GM10248 (cell line): ENCODE measurements at regions not wholly inside any gene's neighbourhood (a gene's known extent, or its start where the extent isn't known, plus 50 kb on each side); places are given as distances from the start of the nearest gene placed in this dataset.
"Not testable (repeated sequence)": the region's sequence is repeated elsewhere in the genome, so short reads cannot be mapped to it uniquely, and the experiment has no call there.

Experiments
- CTCF ChIA-PET: fragments of 300-600 bp; sonication (Branson Sonifier 250); formaldehyde crosslinking; extraction: SDS; loops from one replicate; lab custom pipeline; 2021; ENCODE audit warnings: antibody characterized with exemption; lab: Yijun Ruan, JAX
- POLR2A ChIA-PET: fragments of 350-650 bp; sonication (Branson Sonifier 250); formaldehyde crosslinking; extraction: SDS; loops from one replicate; lab custom pipeline; 2020; ENCODE audit warnings: antibody characterized with exemption; lab: Yijun Ruan, JAX
- DNase-seq: peaks from one replicate; pipeline ENCODE4 v3.0.0; 2012; ENCODE audit errors: extremely low spot score
- TF ChIP-seq, protein P1 (sequence below): IDR thresholded peaks from 2 replicates; pipeline ENCODE4 v1.5.1; 2012; ENCODE audit warnings: mild to moderate bottlenecking, low read depth; ENCODE audit errors: extremely low read depth, missing control alignments, control extremely low read depth

DNA sequence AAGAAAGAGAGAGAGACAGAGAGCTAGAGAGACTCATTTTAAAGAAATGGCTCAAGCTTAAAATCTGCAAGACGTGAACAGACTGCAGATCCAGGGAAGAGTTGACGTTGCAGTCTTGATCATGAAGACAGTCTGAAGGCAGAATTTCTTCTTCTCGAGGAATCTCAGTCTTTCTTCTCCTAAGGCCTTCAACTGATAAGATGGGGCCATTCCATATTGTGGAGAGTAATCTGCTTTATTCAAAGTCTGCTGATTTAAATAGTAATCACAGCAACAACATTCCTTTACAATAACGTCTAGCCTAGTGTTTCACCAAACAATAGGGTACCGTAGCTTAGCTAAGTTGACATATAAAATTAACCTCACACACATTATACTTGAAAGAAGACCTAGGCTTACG, 208.4 kb upstream of the ADAMTS3 start:
- TF ChIP-seq, protein P1, sequence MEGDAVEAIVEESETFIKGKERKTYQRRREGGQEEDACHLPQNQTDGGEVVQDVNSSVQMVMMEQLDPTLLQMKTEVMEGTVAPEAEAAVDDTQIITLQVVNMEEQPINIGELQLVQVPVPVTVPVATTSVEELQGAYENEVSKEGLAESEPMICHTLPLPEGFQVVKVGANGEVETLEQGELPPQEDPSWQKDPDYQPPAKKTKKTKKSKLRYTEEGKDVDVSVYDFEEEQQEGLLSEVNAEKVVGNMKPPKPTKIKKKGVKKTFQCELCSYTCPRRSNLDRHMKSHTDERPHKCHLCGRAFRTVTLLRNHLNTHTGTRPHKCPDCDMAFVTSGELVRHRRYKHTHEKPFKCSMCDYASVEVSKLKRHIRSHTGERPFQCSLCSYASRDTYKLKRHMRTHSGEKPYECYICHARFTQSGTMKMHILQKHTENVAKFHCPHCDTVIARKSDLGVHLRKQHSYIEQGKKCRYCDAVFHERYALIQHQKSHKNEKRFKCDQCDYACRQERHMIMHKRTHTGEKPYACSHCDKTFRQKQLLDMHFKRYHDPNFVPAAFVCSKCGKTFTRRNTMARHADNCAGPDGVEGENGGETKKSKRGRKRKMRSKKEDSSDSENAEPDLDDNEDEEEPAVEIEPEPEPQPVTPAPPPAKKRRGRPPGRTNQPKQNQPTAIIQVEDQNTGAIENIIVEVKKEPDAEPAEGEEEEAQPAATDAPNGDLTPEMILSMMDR = no peak
- ChIA-PET CTCF (interaction anchor here (1.4 kb wide), 1 partner anchor 12 kb away, joined by 3 read pairs; no protein-coding TSS in a partner anchor), POLR2A (no interaction called here)
- DNase-seq = no peak

DNA sequence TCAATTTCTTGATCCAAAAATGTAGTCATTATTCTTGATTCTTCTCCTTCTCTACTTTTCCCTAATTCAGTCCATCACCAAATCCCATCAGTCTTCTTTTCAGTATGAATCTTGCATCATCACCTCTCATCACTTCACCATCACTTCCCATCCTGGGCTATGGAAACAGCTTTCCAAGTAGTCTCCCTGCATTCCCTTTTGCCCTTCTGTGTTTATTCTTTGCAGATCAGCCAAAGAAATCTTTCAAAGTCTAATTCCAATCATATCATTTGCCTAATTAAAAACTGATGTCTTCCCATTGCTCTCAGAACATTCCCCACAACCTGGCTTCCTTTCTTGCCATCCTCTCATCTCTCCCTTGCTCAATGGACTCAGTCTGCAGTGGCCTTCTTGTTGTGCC, 201.7 kb upstream of the ADAMTS3 start:
- CTCF ChIA-PET = no interaction called here
- no peak for DNase-seq
- TF ChIP-seq, protein P1 = no peak
- POLR2A ChIA-PET = no interaction called here

DNA sequence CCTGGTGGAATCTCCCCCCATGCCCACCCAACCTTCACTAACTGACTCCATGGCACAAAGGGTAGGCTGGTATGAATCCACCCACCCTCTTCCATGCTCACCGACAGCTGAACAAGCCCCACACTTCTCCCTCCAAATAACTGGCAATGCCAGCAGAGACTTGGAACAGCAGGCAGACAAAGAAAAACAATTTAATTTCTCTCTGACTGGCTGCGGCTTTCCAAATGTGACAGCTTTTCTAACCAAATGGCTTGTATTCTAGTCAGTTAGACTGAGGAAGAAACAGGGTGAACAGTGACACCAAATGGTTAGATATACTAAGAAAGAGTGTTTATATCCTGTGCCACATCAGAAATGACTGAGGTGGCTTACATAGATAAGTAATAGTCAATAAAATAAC, 199.3 kb upstream of the ADAMTS3 start:
- TF ChIP-seq, protein P1 = no peak
- ChIA-PET CTCF (no interaction called here), POLR2A (no interaction called here)
- no peak for DNase-seq

DNA sequence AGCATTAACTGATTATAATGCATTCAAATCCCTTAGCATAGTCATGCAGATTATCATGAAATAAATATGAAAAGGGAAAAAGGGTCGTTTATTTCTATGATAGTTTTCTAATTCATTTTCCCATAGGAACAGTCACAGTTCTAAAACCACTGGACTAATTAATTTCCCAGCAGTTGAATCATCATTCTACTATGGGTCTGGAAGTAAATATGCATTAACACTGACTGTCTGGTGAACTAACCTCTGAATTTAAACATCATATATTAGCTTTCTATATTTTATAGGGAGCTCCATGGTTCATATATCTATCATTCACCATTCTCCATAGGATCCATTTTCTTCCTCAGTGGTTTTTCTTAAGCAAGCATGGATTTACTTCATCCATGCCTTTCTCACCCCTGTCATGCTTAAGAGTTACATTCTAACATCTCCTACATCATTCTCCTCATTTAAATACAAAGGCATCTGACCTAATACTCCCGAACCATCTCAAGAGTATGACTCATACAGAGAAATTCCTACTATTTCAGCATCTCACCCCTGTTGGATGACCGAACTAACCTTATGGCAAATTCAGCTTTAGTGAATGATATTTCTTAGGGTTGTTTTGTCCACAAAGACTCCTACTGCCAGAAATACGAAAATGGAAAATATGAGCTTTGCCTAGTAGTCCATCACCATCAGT, 198.7 kb upstream of the ADAMTS3 start:
- POLR2A ChIA-PET = no interaction called here

DNA sequence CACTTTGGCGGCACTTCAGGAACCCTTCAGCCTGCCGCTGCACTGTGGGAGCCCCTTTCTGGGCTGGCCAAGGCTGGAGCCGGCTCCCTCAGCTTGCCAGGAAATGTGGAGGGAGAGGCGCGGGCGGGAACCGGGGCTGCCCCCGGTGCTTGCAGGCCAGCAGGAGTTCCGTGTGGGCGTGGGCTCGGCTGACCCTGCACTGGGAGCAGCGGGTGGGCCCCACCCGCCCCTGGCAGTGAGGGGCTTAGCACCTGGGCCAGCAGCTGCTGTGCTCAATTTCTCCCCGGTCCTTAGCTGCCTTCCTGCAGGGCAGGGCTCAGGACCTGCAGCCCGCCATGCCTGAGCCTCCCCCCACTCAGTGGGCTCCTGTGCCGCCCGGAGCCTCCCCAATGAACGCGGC, 196.8 kb upstream of the ADAMTS3 start:
- DNase-seq, POLR2A ChIA-PET: not testable (repeated sequence)

More for the DNA sequence above, 198.7 kb upstream of the ADAMTS3 start:
- CTCF ChIA-PET = interaction anchor here (1.4 kb wide), 1 partner anchor 44 kb away, joined by 3 read pairs; no protein-coding TSS in a partner anchor
- DNase-seq = no peak
- TF ChIP-seq, protein P1 = no peak

DNA sequence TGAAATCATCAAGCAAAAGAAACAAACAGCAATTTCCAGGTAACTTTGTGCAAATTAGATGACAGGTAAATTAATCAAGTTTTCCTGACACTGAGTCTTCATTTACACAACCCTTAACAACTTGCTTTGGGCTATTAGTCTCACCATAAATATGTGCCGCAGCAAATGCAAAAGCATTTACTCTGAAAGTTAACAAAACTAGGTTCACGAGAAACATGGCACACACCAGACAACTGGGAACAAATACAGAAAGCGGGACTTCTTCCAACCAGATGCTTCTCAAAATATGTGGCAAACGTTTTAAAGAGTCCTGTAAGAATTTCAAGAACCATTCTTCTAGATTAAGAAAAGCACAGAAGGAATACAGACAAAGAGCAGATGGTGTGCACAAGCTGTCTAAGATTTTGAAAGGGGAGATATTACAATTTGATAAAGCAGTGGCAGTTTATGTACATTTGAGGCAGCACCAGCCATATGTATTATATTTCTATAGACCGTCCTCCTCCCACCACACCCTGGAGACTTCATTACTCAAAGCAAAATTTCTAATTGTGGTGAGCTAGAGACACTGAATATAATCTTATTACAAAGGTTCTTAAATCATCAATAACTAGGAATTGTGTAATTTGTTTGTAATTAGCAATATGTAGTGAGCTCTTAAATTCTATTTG, 192.5 kb upstream of the ADAMTS3 start:
- ChIA-PET CTCF (no interaction called here), POLR2A (no interaction called here)
- no peak for DNase-seq
- TF ChIP-seq, protein P1 = no peak

More for the DNA sequence above, 196.8 kb upstream of the ADAMTS3 start:
- CTCF ChIA-PET = not testable (repeated sequence)

DNA sequence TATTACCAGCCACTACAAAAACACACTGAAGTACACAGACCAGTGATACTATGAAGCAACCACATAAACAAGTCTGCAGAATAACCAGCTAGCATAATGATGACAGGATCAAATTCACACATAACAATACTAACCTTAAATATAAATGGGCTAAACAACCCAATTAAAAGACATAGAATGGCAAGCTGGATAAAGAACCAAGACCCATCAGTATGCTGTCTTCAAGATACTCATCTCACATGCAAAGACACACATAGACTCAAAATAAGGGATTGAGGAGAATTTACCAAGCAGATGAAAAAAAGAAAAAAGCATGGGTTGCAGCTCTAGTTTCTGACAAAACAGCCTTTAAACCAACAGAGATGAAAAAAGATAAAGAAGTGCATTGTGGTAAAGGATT, 184.4 kb upstream of the ADAMTS3 start:
- DNase-seq, CTCF ChIA-PET, POLR2A ChIA-PET: not testable (repeated sequence)
